ENCODE measurements at regions not wholly inside any gene's neighbourhood (a gene's known extent, or its start where the extent isn't known, plus 50 kb on each side); places are given as distances from the start of the nearest gene placed in this dataset.
"Not testable (repeated sequence)": the region's sequence is repeated elsewhere in the genome, so short reads cannot be mapped to it uniquely, and the experiment has no call there.

GRCh38 chr9:13939701-13940490 is 374.0 kb downstream of the NFIB start:
- DNase-seq, result peak; percentile 24

- no peak for DNase-seq
These were observed 374.8 kb downstream of the NFIB start for GRCh38 chr9:13939134-13939533.

- DNase-seq, result no peak
These were observed 379.5 kb downstream of the NFIB start for GRCh38 chr9:13934416-13934815.

- DNase-seq, result no peak
These were observed 380.7 kb downstream of the NFIB start for GRCh38 chr9:13933268-13933656.

GRCh38 chr9:13932528-13933267 is 381.2 kb downstream of the NFIB start:
- DNase-seq, result no peak

GRCh38 chr9:13929013-13929412 is 384.9 kb downstream of the NFIB start:
- DNase-seq, result no peak

- no peak for DNase-seq
These were observed 390.6 kb downstream of the NFIB start for GRCh38 chr9:13923381-13923780.

- no peak for DNase-seq
These were observed 393.4 kb downstream of the NFIB start for GRCh38 chr9:13920557-13920956.

GRCh38 chr9:13919401-13919800 is 394.5 kb downstream of the NFIB start:
- no peak for DNase-seq

- DNase-seq, result no peak
These were observed 396.4 kb downstream of the NFIB start for GRCh38 chr9:13917534-13917933.

- no peak for DNase-seq
These were observed 398.2 kb downstream of the NFIB start for GRCh38 chr9:13915591-13916301.

GRCh38 chr9:13915131-13915530 is 398.8 kb downstream of the NFIB start:
- no peak for DNase-seq

GRCh38 chr9:13911473-13911872 is 402.5 kb downstream of the NFIB start:
- no peak for DNase-seq

GRCh38 chr9:13907842-13908241 is 406.1 kb downstream of the NFIB start:
- DNase-seq, result not testable (repeated sequence)

GRCh38 chr9:13904746-13905145 is 409.2 kb downstream of the NFIB start:
- DNase-seq, result no peak

- DNase-seq, result no peak
These were observed 409.6 kb downstream of the NFIB start for GRCh38 chr9:13904311-13904710.

GRCh38 chr9:13902286-13903066 is 411.5 kb downstream of the NFIB start:
- no peak for DNase-seq

GRCh38 chr9:13901176-13901575 is 412.8 kb downstream of the NFIB start:
- no peak for DNase-seq

- no peak for DNase-seq
These were observed 413.5 kb downstream of the NFIB start for GRCh38 chr9:13900449-13900848.

GRCh38 chr9:13899924-13900323 is 414.0 kb downstream of the NFIB start:
- DNase-seq, result no peak

- DNase-seq, result no peak
These were observed 415.0 kb downstream of the NFIB start for GRCh38 chr9:13898957-13899356.

GRCh38 chr9:13896922-13897835 is 416.8 kb downstream of the NFIB start:
- no peak for DNase-seq
